SK-N-SH (cell line): ENCODE measurements at regions not wholly inside any gene's neighbourhood (a gene's known extent, or its start where the extent isn't known, plus 50 kb on each side); places are given as distances from the start of the nearest gene placed in this dataset.

ENCODE experiments used
- CTCF ChIP-seq: fragments of 200-600 bp; sonication (generic); IDR thresholded peaks from 2 replicates; pipeline ENCODE4 v1.6.1; 2017; ENCODE audit warnings: antibody characterized with exemption, mild to moderate bottlenecking, moderate library complexity
- EP300 ChIP-seq, 2 experiments: IDR thresholded peaks; 2 replicates each; pipeline versions ENCODE4 v1.4.0 to v1.6.1; 2012; ENCODE audit warnings: borderline replicate concordance in 1 of 2, low read depth in 1 of 2, low read length in 1 of 2
- EZH2phosphoT487 ChIP-seq: fragments of 200-600 bp; sonication (generic); IDR thresholded peaks from 2 replicates; pipeline ENCODE4 v1.6.1; 2017; ENCODE audit warnings: low read depth, mixed run types, mild to moderate bottlenecking, antibody characterized with exemption, moderate library complexity, borderline replicate concordance
- GABPA ChIP-seq: IDR thresholded peaks from 2 replicates; pipeline ENCODE4 v1.4.0; 2012; ENCODE audit warnings: low read depth, mild to moderate bottlenecking
- MXI1 ChIP-seq: IDR thresholded peaks from 2 replicates; pipeline ENCODE4 v1.6.1; 2012; ENCODE audit warnings: mild to moderate bottlenecking, low read depth, low read length, improper control_type of control experiment
- NRF1 ChIP-seq: IDR thresholded peaks from 2 replicates; pipeline ENCODE4 v1.6.1; 2012; ENCODE audit warnings: low read depth, mild to moderate bottlenecking, low read length
- POLR2AphosphoS5 ChIP-seq: IDR thresholded peaks from 2 replicates; pipeline ENCODE4 v1.6.1; 2012; ENCODE audit warnings: low read depth, low read length
- RFX5 ChIP-seq: IDR thresholded peaks from 2 replicates; pipeline ENCODE4 v1.6.1; 2012; ENCODE audit warnings: mild to moderate bottlenecking, improper control_type of control experiment, low read length
- SMC3 ChIP-seq: IDR thresholded peaks from 2 replicates; pipeline ENCODE4 v1.6.1; 2012; ENCODE audit warnings: low read depth, low read length, improper control_type of control experiment
- TAF1 ChIP-seq: IDR thresholded peaks from 2 replicates; pipeline ENCODE4 v1.6.1; 2012; ENCODE audit warnings: low read depth, mild to moderate bottlenecking, low read length, moderate library complexity, borderline replicate concordance
- YY1 ChIP-seq: IDR thresholded peaks from 2 replicates; pipeline ENCODE4 v1.4.0; 2012; ENCODE audit warnings: low read depth, mild to moderate bottlenecking
- TF ChIP-seq, protein P1 (sequence below): IDR thresholded peaks from 2 replicates; pipeline ENCODE4 v1.4.0; 2012; ENCODE audit warnings: low read depth

- TF ChIP-seq EP300 (IDR thresholded peaks at IDR 0.05; ENCODE audit: borderline replicate concordance in 1 of 2, low read depth in 1 of 2, low read length in 1 of 2) (no peak), MXI1 (no peak), YY1 (no peak), EZH2phosphoT487 (no peak), CTCF (no peak), NRF1 (no peak), RFX5 (no peak), POLR2AphosphoS5 (no peak), SMC3 (no peak), TAF1 (no peak), GABPA (no peak)
- TF ChIP-seq, protein P1, sequence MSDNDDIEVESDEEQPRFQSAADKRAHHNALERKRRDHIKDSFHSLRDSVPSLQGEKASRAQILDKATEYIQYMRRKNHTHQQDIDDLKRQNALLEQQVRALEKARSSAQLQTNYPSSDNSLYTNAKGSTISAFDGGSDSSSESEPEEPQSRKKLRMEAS, result no peak
Observed at GRCh38 chr5:143581649-143582048, 178.2 kb upstream of the NR3C1 start.
